ENCODE measurements at regions not wholly inside any gene's neighbourhood (a gene's known extent, or its start where the extent isn't known, plus 50 kb on each side); places are given as distances from the start of the nearest gene placed in this dataset.
A peak's percentile ranks its signal among the peaks of the same experiment; 100 is the strongest.

DNA sequence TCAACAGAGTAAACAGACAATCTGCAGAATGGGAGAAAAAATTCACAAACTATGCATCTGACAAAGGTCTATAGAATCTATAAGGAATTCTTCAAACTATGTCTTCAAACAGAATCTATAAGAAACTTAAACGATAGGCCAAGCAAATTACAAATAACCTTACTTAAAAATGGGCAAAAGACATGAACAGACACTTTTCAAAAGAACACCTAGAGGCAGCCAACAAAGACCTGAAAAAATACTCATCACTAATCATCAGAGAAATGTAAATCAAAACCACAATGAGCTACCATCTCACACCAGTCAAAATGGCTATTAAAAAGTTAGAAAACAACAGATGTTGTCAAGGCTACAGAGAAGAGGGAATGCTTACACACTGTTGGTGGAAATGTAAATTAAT lies 81.3 kb downstream of the ID4 start:
- ChIA-PET POLR2A (no interaction called here), CTCF (no interaction called here)
- H3K36me3 ChIP-seq (ENCODE audit: control insufficient read depth in 2 of 2, insufficient read depth in 1 of 2, low read length in 2 of 2): no peaks in the 10 kb centered on the region
- H3K27ac ChIP-seq (ENCODE audit: extremely low read depth, low read depth, low read length): no peak overlapping the region
- H3K9me3 ChIP-seq (ENCODE audit: control insufficient read depth, insufficient read depth, low read depth, low read length): peaks cover 2% of the 10 kb centered on the region; the same call in 1 of the 2 replicates
- H3K4me1 ChIP-seq (ENCODE audit: control insufficient read depth, insufficient read depth, low read length): no peaks in the 10 kb centered on the region
- no peak overlapping the region for H3K4me3 ChIP-seq (ENCODE audit: low read depth, low read length)
- TF ChIP-seq HOXD13 (CRISPR knock-in tag; IDR thresholded peaks at IDR 0.05; ENCODE audit: borderline replicate concordance) (no peak), GLI2 (tag by site-specific recombination; IDR thresholded peaks at IDR 0.05; ENCODE audit: borderline replicate concordance, low read depth) (no peak), ZNF114 (tag by site-specific recombination; IDR thresholded peaks at IDR 0.05) (no peak), SCRT2 (tag by site-specific recombination; IDR thresholded peaks at IDR 0.05) (no peak), GLIS1 (tag by site-specific recombination; IDR thresholded peaks at IDR 0.05) (no peak), ZNF324 (tag by site-specific recombination; IDR thresholded peaks at IDR 0.05) (no peak), ZNF174 (tag by site-specific recombination; IDR thresholded peaks at IDR 0.05) (no peak), TRIM28 (IDR thresholded peaks at IDR 0.05; ENCODE audit: borderline replicate concordance, low read length) (no peak), ZNF530 (tag by site-specific recombination; IDR thresholded peaks at IDR 0.05; ENCODE audit: low read depth) (no peak), ZNF132 (tag by site-specific recombination; IDR thresholded peaks at IDR 0.05; ENCODE audit: borderline replicate concordance) (no peak)
- TF ChIP-seq, protein P1, sequence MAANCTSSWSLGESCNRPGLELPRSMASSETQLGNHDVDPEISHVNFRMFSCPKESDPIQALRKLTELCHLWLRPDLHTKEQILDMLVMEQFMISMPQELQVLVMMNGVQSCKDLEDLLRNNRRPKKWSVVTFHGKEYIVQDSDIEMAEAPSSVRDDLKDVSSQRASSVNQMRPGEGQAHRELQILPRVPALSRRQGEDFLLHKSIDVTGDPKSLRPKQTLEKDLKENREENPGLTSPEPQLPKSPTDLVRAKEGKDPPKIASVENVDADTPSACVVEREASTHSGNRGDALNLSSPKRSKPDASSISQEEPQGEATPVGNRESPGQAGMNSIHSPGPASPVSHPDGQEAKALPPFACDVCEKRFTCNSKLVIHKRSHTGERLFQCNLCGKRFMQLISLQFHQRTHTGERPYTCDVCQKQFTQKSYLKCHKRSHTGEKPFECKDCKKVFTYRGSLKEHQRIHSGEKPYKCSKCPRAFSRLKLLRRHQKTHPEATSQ (tag by site-specific recombination; IDR thresholded peaks at IDR 0.05): no peak

DNA sequence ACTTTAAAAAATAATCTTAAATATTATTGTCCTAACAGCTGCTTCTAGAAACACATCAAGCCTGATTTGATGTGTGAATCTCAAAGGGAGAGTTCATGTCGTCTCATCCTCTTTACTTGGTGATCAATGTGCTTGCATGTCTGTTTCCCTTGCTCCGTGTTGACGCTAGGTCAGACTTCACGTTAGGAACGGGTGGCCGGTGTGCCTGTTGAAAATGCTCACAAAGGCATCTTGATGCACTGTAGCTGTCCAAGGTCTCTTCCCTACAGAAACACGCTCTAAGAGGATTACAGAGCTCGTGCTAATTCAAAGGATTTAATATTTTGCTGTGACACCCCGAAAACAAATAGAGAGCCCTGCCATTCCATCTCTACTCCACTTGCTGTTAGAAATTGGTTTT lies 84.6 kb downstream of the ID4 start:
- Histone ChIP-seq H3K4me3 (ENCODE audit: low read depth, low read length) (no peak overlapping the region), H3K27ac (ENCODE audit: extremely low read depth, low read depth, low read length) (no peak overlapping the region), H3K36me3 (ENCODE audit: control insufficient read depth in 2 of 2, insufficient read depth in 1 of 2, low read length in 2 of 2) (no peaks in the 10 kb centered on the region), H3K4me1 (ENCODE audit: control insufficient read depth, insufficient read depth, low read length) (no peaks in the 10 kb centered on the region), H3K9me3 (ENCODE audit: control insufficient read depth, insufficient read depth, low read depth, low read length) (no peaks in the 10 kb centered on the region; the same call in 1 of the 2 replicates)
- POLR2A ChIA-PET: no interaction called here
- no peak for TF ChIP-seq ZNF843 (tag by site-specific recombination; IDR thresholded peaks at IDR 0.05)
- no peak for TF ChIP-seq GLI2 (tag by site-specific recombination; IDR thresholded peaks at IDR 0.05; ENCODE audit: borderline replicate concordance, low read depth)
- TF ChIP-seq, protein P2, sequence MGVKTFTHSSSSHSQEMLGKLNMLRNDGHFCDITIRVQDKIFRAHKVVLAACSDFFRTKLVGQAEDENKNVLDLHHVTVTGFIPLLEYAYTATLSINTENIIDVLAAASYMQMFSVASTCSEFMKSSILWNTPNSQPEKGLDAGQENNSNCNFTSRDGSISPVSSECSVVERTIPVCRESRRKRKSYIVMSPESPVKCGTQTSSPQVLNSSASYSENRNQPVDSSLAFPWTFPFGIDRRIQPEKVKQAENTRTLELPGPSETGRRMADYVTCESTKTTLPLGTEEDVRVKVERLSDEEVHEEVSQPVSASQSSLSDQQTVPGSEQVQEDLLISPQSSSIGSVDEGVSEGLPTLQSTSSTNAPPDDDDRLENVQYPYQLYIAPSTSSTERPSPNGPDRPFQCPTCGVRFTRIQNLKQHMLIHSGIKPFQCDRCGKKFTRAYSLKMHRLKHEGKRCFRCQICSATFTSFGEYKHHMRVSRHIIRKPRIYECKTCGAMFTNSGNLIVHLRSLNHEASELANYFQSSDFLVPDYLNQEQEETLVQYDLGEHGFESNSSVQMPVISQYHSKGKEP (tag by site-specific recombination; IDR thresholded peaks at IDR 0.05): no peak
- no peak for TF ChIP-seq MEIS1 (CRISPR knock-in tag; IDR thresholded peaks at IDR 0.05; ENCODE audit: borderline replicate concordance)
- TF ChIP-seq, protein P3, sequence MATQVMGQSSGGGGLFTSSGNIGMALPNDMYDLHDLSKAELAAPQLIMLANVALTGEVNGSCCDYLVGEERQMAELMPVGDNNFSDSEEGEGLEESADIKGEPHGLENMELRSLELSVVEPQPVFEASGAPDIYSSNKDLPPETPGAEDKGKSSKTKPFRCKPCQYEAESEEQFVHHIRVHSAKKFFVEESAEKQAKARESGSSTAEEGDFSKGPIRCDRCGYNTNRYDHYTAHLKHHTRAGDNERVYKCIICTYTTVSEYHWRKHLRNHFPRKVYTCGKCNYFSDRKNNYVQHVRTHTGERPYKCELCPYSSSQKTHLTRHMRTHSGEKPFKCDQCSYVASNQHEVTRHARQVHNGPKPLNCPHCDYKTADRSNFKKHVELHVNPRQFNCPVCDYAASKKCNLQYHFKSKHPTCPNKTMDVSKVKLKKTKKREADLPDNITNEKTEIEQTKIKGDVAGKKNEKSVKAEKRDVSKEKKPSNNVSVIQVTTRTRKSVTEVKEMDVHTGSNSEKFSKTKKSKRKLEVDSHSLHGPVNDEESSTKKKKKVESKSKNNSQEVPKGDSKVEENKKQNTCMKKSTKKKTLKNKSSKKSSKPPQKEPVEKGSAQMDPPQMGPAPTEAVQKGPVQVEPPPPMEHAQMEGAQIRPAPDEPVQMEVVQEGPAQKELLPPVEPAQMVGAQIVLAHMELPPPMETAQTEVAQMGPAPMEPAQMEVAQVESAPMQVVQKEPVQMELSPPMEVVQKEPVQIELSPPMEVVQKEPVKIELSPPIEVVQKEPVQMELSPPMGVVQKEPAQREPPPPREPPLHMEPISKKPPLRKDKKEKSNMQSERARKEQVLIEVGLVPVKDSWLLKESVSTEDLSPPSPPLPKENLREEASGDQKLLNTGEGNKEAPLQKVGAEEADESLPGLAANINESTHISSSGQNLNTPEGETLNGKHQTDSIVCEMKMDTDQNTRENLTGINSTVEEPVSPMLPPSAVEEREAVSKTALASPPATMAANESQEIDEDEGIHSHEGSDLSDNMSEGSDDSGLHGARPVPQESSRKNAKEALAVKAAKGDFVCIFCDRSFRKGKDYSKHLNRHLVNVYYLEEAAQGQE (tag by site-specific recombination; IDR thresholded peaks at IDR 0.05): peak; percentile 85
- CTCF ChIA-PET: interaction anchor here (0.6 to 0.7 kb wide), 2 partner anchors 10 to 91 kb away, joined by 3 read pairs; no protein-coding TSS in a partner anchor

DNA sequence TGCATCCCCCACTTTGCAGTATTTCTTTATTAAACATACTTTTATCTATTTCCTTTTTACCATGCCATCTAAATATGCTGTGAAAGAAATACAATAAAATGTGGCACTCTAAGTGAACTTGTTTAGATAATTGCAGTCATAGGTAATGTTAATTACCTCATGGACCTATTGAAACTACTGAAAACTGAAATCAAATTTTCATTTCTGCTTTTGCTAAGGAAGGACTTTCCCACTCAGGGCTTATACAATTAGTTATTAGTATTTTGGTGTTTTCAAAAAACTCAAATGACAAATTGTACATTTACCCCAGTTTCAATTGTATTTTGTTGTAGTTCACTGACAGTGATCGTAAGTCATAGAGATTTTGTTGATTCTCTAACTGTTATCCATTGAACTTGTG lies 88.4 kb downstream of the ID4 start:
- H3K9me3 ChIP-seq (ENCODE audit: control insufficient read depth, insufficient read depth, low read depth, low read length): no peaks in the 10 kb centered on the region
- ChIA-PET CTCF (no interaction called here), POLR2A (no interaction called here)
- H3K36me3 ChIP-seq (ENCODE audit: control insufficient read depth in 2 of 2, insufficient read depth in 1 of 2, low read length in 2 of 2): no peaks in the 10 kb centered on the region
- H3K4me1 ChIP-seq (ENCODE audit: control insufficient read depth, insufficient read depth, low read length): no peaks in the 10 kb centered on the region
- no peak overlapping the region for H3K4me3 ChIP-seq (ENCODE audit: low read depth, low read length)
- no peak overlapping the region for H3K27ac ChIP-seq (ENCODE audit: extremely low read depth, low read depth, low read length)
- TF ChIP-seq ZNF501 (tag by site-specific recombination; IDR thresholded peaks at IDR 0.05): no peak
- TF ChIP-seq, protein P4, sequence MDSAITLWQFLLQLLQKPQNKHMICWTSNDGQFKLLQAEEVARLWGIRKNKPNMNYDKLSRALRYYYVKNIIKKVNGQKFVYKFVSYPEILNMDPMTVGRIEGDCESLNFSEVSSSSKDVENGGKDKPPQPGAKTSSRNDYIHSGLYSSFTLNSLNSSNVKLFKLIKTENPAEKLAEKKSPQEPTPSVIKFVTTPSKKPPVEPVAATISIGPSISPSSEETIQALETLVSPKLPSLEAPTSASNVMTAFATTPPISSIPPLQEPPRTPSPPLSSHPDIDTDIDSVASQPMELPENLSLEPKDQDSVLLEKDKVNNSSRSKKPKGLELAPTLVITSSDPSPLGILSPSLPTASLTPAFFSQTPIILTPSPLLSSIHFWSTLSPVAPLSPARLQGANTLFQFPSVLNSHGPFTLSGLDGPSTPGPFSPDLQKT (IDR thresholded peaks at IDR 0.05; ENCODE audit: borderline replicate concordance, low read depth, low read length): no peak
- no peak for TF ChIP-seq ZNF146 (tag by site-specific recombination; IDR thresholded peaks at IDR 0.05)
- TF ChIP-seq ZFP69B (tag by site-specific recombination; IDR thresholded peaks at IDR 0.05): no peak
- TF ChIP-seq ZNF311 (tag by site-specific recombination; IDR thresholded peaks at IDR 0.05; ENCODE audit: borderline replicate concordance): no peak
- no peak for TF ChIP-seq ZNF747 (tag by site-specific recombination; IDR thresholded peaks at IDR 0.05)
- no peak for TF ChIP-seq OSR2 (tag by site-specific recombination; IDR thresholded peaks at IDR 0.05)
- no peak for TF ChIP-seq TCF7L2 (IDR thresholded peaks at IDR 0.05; ENCODE audit: borderline replicate concordance, low read depth, low read length)
- TF ChIP-seq BCL11B (tag by site-specific recombination; IDR thresholded peaks at IDR 0.05; ENCODE audit: low read depth): no peak
